ENCODE measurements at regions not wholly inside any gene's neighbourhood (a gene's known extent, or its start where the extent isn't known, plus 50 kb on each side); places are given as distances from the start of the nearest gene placed in this dataset.

GRCh38 chr5:154608531-154609011 lies 130.5 kb upstream of the HAND1 start:
- Mint-ChIP-seq H3K4me3 (no peak overlapping the region), H3K27ac (no peak overlapping the region)
- H3K27me3 ChIP-seq (ENCODE audit: control insufficient read depth, insufficient read depth, low read length) = peaks cover 25% of the 10 kb centered on the region

GRCh38 chr5:154607746-154608145 lies 129.7 kb upstream of the HAND1 start:
- Mint-ChIP-seq H3K4me3 (no peak overlapping the region), H3K4me1 (peaks cover 0 to 11% (median 0%) of the 10 kb centered on the region in 4 donors), H3K27me3 (peaks cover 65% of the 10 kb centered on the region), H3K27ac (no peak overlapping the region), H3K36me3 (no peaks in the 10 kb centered on the region), H3K9me3 (peaks cover 0 to 2% (median 0%) of the 10 kb centered on the region in 7 donors)
- ATAC-seq (ENCODE audit: low read depth in 2 of 2) (no peak), DNase-seq (no peak)
- Histone ChIP-seq H3K27ac (ENCODE audit: insufficient read depth, low read length, poor library complexity, severe bottlenecking) (no peak overlapping the region), H3K27me3 (ENCODE audit: control insufficient read depth, insufficient read depth, low read length) (peaks cover 31% of the 10 kb centered on the region), H3K36me3 (ENCODE audit: control insufficient read depth, insufficient read depth, low read length) (no peaks in the 10 kb centered on the region), H3K9me3 (ENCODE audit: control insufficient read depth in 2 of 2, low read length in 2 of 2) (no peaks in the 10 kb centered on the region), H3K4me3 (ENCODE audit: low read depth, low read length) (no peak overlapping the region), H3K4me1 (ENCODE audit: control insufficient read depth, insufficient read depth, low read length, poor library complexity, severe bottlenecking) (peaks cover 9% of the 10 kb centered on the region)

More at GRCh38 chr5:154608531-154609011, 130.5 kb upstream of the HAND1 start:
- ATAC-seq (ENCODE audit: low read depth in 2 of 2) = no peak
- no peak overlapping the region for H3K27ac ChIP-seq (ENCODE audit: insufficient read depth, low read length, poor library complexity, severe bottlenecking)
- peaks cover 9% of the 10 kb centered on the region for H3K4me1 ChIP-seq (ENCODE audit: control insufficient read depth, insufficient read depth, low read length, poor library complexity, severe bottlenecking)
- no peak for DNase-seq
- H3K36me3 Mint-ChIP-seq = no peaks in the 10 kb centered on the region
- H3K9me3 ChIP-seq (ENCODE audit: control insufficient read depth in 2 of 2, low read length in 2 of 2) = no peaks in the 10 kb centered on the region
- peaks cover 0 to 2% (median 0%) of the 10 kb centered on the region in 7 donors for H3K9me3 Mint-ChIP-seq
- H3K4me1 Mint-ChIP-seq = peaks cover 0 to 11% (median 0%) of the 10 kb centered on the region in 4 donors
- H3K4me3 ChIP-seq (ENCODE audit: low read depth, low read length) = no peak overlapping the region
- H3K36me3 ChIP-seq (ENCODE audit: control insufficient read depth, insufficient read depth, low read length) = no peaks in the 10 kb centered on the region
- peaks cover 73% of the 10 kb centered on the region for H3K27me3 Mint-ChIP-seq

GRCh38 chr5:154606246-154606645 lies 128.2 kb upstream of the HAND1 start:
- no peak for ATAC-seq (ENCODE audit: low read depth in 2 of 2)
- no peak overlapping the region for H3K4me3 Mint-ChIP-seq
- Histone ChIP-seq H3K27me3 (ENCODE audit: control insufficient read depth, insufficient read depth, low read length) (peaks cover 24% of the 10 kb centered on the region), H3K9me3 (ENCODE audit: control insufficient read depth in 2 of 2, low read length in 2 of 2) (no peaks in the 10 kb centered on the region), H3K4me1 (ENCODE audit: control insufficient read depth, insufficient read depth, low read length, poor library complexity, severe bottlenecking) (peaks cover 9% of the 10 kb centered on the region), H3K36me3 (ENCODE audit: control insufficient read depth, insufficient read depth, low read length) (no peaks in the 10 kb centered on the region), H3K27ac (ENCODE audit: insufficient read depth, low read length, poor library complexity, severe bottlenecking) (no peak overlapping the region), H3K4me3 (ENCODE audit: low read depth, low read length) (no peak overlapping the region)
- no peaks in the 10 kb centered on the region for H3K36me3 Mint-ChIP-seq
- peaks cover 50% of the 10 kb centered on the region for H3K27me3 Mint-ChIP-seq
- DNase-seq = no peak
- no peaks in the 10 kb centered on the region for H3K9me3 Mint-ChIP-seq
- H3K4me1 Mint-ChIP-seq = peaks cover 0 to 8% (median 0%) of the 10 kb centered on the region in 4 donors
- no peak overlapping the region for H3K27ac Mint-ChIP-seq

- H3K4me1 ChIP-seq (ENCODE audit: control insufficient read depth, insufficient read depth, low read length, poor library complexity, severe bottlenecking) = no peaks in the 10 kb centered on the region
- Mint-ChIP-seq H3K36me3 (no peaks in the 10 kb centered on the region), H3K4me1 (peaks cover 0 to 3% (median 0%) of the 10 kb centered on the region in 4 donors), H3K27ac (no peak overlapping the region), H3K9me3 (no peaks in the 10 kb centered on the region), H3K27me3 (peaks cover 36% of the 10 kb centered on the region), H3K4me3 (no peak overlapping the region)
- peaks cover 18% of the 10 kb centered on the region for H3K27me3 ChIP-seq (ENCODE audit: control insufficient read depth, insufficient read depth, low read length)
- H3K4me3 ChIP-seq (ENCODE audit: low read depth, low read length) = no peak overlapping the region
- ATAC-seq (ENCODE audit: low read depth in 2 of 2) = no peak
- no peak for DNase-seq
- H3K27ac ChIP-seq (ENCODE audit: insufficient read depth, low read length, poor library complexity, severe bottlenecking) = no peak overlapping the region
- no peaks in the 10 kb centered on the region for H3K36me3 ChIP-seq (ENCODE audit: control insufficient read depth, insufficient read depth, low read length)
- H3K9me3 ChIP-seq (ENCODE audit: control insufficient read depth in 2 of 2, low read length in 2 of 2) = no peaks in the 10 kb centered on the region
Observed at GRCh38 chr5:154603953-154604679, 126.1 kb upstream of the HAND1 start.

GRCh38 chr5:154603485-154603884 lies 125.5 kb upstream of the HAND1 start:
- Mint-ChIP-seq H3K27ac (no peak overlapping the region), H3K4me3 (no peak overlapping the region), H3K36me3 (no peaks in the 10 kb centered on the region), H3K27me3 (peaks cover 33% of the 10 kb centered on the region), H3K9me3 (no peaks in the 10 kb centered on the region), H3K4me1 (peaks cover 0 to 3% (median 0%) of the 10 kb centered on the region in 4 donors)
- Histone ChIP-seq H3K4me1 (ENCODE audit: control insufficient read depth, insufficient read depth, low read length, poor library complexity, severe bottlenecking) (no peaks in the 10 kb centered on the region), H3K4me3 (ENCODE audit: low read depth, low read length) (no peak overlapping the region), H3K27ac (ENCODE audit: insufficient read depth, low read length, poor library complexity, severe bottlenecking) (no peak overlapping the region), H3K27me3 (ENCODE audit: control insufficient read depth, insufficient read depth, low read length) (peaks cover 18% of the 10 kb centered on the region), H3K9me3 (ENCODE audit: control insufficient read depth in 2 of 2, low read length in 2 of 2) (no peaks in the 10 kb centered on the region), H3K36me3 (ENCODE audit: control insufficient read depth, insufficient read depth, low read length) (no peaks in the 10 kb centered on the region)
- ATAC-seq (ENCODE audit: low read depth in 2 of 2) (no peak), DNase-seq (no peak)

GRCh38 chr5:154603011-154603410 lies 125.0 kb upstream of the HAND1 start:
- no peaks in the 10 kb centered on the region for H3K4me1 ChIP-seq (ENCODE audit: control insufficient read depth, insufficient read depth, low read length, poor library complexity, severe bottlenecking)
- DNase-seq = no peak
- H3K9me3 Mint-ChIP-seq = peaks cover 0 to 2% (median 0%) of the 10 kb centered on the region in 7 donors
- no peaks in the 10 kb centered on the region for H3K36me3 ChIP-seq (ENCODE audit: control insufficient read depth, insufficient read depth, low read length)
- H3K27ac ChIP-seq (ENCODE audit: insufficient read depth, low read length, poor library complexity, severe bottlenecking) = no peak overlapping the region
- H3K27ac Mint-ChIP-seq = no peak overlapping the region
- no peak overlapping the region for H3K4me3 ChIP-seq (ENCODE audit: low read depth, low read length)
- peaks cover 18% of the 10 kb centered on the region for H3K27me3 ChIP-seq (ENCODE audit: control insufficient read depth, insufficient read depth, low read length)
- H3K4me3 Mint-ChIP-seq = no peak overlapping the region
- peaks cover 33% of the 10 kb centered on the region for H3K27me3 Mint-ChIP-seq
- H3K9me3 ChIP-seq (ENCODE audit: control insufficient read depth in 2 of 2, low read length in 2 of 2) = no peaks in the 10 kb centered on the region
- no peak for ATAC-seq (ENCODE audit: low read depth in 2 of 2)
- H3K4me1 Mint-ChIP-seq = peaks cover 0 to 3% (median 0%) of the 10 kb centered on the region in 4 donors
- H3K36me3 Mint-ChIP-seq = no peaks in the 10 kb centered on the region

GRCh38 chr5:154601014-154601413 lies 123.0 kb upstream of the HAND1 start:
- Histone ChIP-seq H3K9me3 (ENCODE audit: control insufficient read depth in 2 of 2, low read length in 2 of 2) (no peaks in the 10 kb centered on the region), H3K4me1 (ENCODE audit: control insufficient read depth, insufficient read depth, low read length, poor library complexity, severe bottlenecking) (no peaks in the 10 kb centered on the region), H3K36me3 (ENCODE audit: control insufficient read depth, insufficient read depth, low read length) (no peaks in the 10 kb centered on the region), H3K27me3 (ENCODE audit: control insufficient read depth, insufficient read depth, low read length) (peaks cover 15% of the 10 kb centered on the region), H3K4me3 (ENCODE audit: low read depth, low read length) (no peak overlapping the region), H3K27ac (ENCODE audit: insufficient read depth, low read length, poor library complexity, severe bottlenecking) (no peak overlapping the region)
- ATAC-seq (ENCODE audit: low read depth in 2 of 2) (no peak), DNase-seq (no peak)
- no peaks in the 10 kb centered on the region for H3K36me3 Mint-ChIP-seq
- peaks cover 0 to 3% (median 0%) of the 10 kb centered on the region in 4 donors for H3K4me1 Mint-ChIP-seq
- H3K4me3 Mint-ChIP-seq = no peak overlapping the region
- no peak overlapping the region for H3K27ac Mint-ChIP-seq
- peaks cover 20% of the 10 kb centered on the region for H3K27me3 Mint-ChIP-seq
- peaks cover 0 to 3% (median 0%) of the 10 kb centered on the region in 7 donors for H3K9me3 Mint-ChIP-seq

- H3K27ac ChIP-seq (ENCODE audit: insufficient read depth, low read length, poor library complexity, severe bottlenecking) = no peak overlapping the region
- H3K9me3 ChIP-seq (ENCODE audit: control insufficient read depth in 2 of 2, low read length in 2 of 2) = no peaks in the 10 kb centered on the region
- H3K4me3 ChIP-seq (ENCODE audit: low read depth, low read length) = no peak overlapping the region
- no peaks in the 10 kb centered on the region for H3K4me1 Mint-ChIP-seq
- no peaks in the 10 kb centered on the region for H3K36me3 ChIP-seq (ENCODE audit: control insufficient read depth, insufficient read depth, low read length)
- no peak overlapping the region for H3K4me3 Mint-ChIP-seq
- H3K27me3 ChIP-seq (ENCODE audit: control insufficient read depth, insufficient read depth, low read length) = peaks cover 9% of the 10 kb centered on the region
- DNase-seq = no peak
- no peaks in the 10 kb centered on the region for H3K36me3 Mint-ChIP-seq
- peaks cover 0 to 3% (median 0%) of the 10 kb centered on the region in 7 donors for H3K9me3 Mint-ChIP-seq
- no peaks in the 10 kb centered on the region for H3K4me1 ChIP-seq (ENCODE audit: control insufficient read depth, insufficient read depth, low read length, poor library complexity, severe bottlenecking)
- ATAC-seq (ENCODE audit: low read depth in 2 of 2) = no peak
- H3K27me3 Mint-ChIP-seq = peaks cover 9% of the 10 kb centered on the region
- H3K27ac Mint-ChIP-seq = no peak overlapping the region
Observed at GRCh38 chr5:154598021-154598420, 120.0 kb upstream of the HAND1 start.

All from CD4-positive, CD25-positive, alpha-beta regulatory T cell (primary cell).